HEK293 (cell line): ENCODE measurements at regions not wholly inside any gene's neighbourhood (a gene's known extent, or its start where the extent isn't known, plus 50 kb on each side); places are given as distances from the start of the nearest gene placed in this dataset.

Experiments used
- KLF1 ChIP-seq: fragments of 450-650 bp; formaldehyde crosslinking; IDR thresholded peaks from 2 replicates; pipeline ENCODE4 v1.5.1; 2016; ENCODE audit warnings: missing biosample characterization, missing genetic modification characterization
- MYNN ChIP-seq: fragments of 450-650 bp; formaldehyde crosslinking; IDR thresholded peaks from 2 replicates; pipeline ENCODE4 v1.5.1; 2016; ENCODE audit warnings: missing biosample characterization, missing genetic modification characterization, borderline replicate concordance
- OSR2 ChIP-seq: fragments of 450-650 bp; formaldehyde crosslinking; IDR thresholded peaks from 2 replicates; pipeline ENCODE4 v1.5.1; 2016; ENCODE audit warnings: missing biosample characterization, missing genetic modification characterization
- SCRT1 ChIP-seq: fragments of 450-650 bp; formaldehyde crosslinking; IDR thresholded peaks from 2 replicates; pipeline ENCODE4 v1.5.1; 2016; ENCODE audit warnings: missing biosample characterization, missing genetic modification characterization, borderline replicate concordance
- TCF7L2 ChIP-seq: IDR thresholded peaks from 2 replicates; pipeline ENCODE4 v1.6.1; 2011; ENCODE audit warnings: low read depth, mild to moderate bottlenecking, inconsistent platforms, low read length, moderate library complexity, borderline replicate concordance
- TSHZ1 ChIP-seq: fragments of 450-650 bp; formaldehyde crosslinking; IDR thresholded peaks from 2 replicates; pipeline ENCODE4 v1.5.1; 2016; ENCODE audit warnings: missing biosample characterization, missing genetic modification characterization, borderline replicate concordance
- ZBTB20 ChIP-seq: fragments of 450-650 bp; formaldehyde crosslinking; IDR thresholded peaks from 2 replicates; pipeline ENCODE4 v1.5.1; 2016; ENCODE audit warnings: missing biosample characterization, missing genetic modification characterization
- ZBTB26 ChIP-seq: fragments of 450-650 bp; formaldehyde crosslinking; optimal IDR thresholded peaks from 2 replicates; pipeline ENCODE3; 2016; ENCODE audit warnings: missing biosample characterization, mild to moderate bottlenecking, missing genetic modification characterization
- ZEB2 ChIP-seq: fragments of 450-650 bp; formaldehyde crosslinking; IDR thresholded peaks from 2 replicates; pipeline ENCODE4 v1.5.1; 2016; ENCODE audit warnings: missing biosample characterization, missing genetic modification characterization
- ZNF16 ChIP-seq: fragments of 450-650 bp; formaldehyde crosslinking; IDR thresholded peaks from 2 replicates; pipeline ENCODE4 v1.5.1; 2016; ENCODE audit warnings: low read depth, missing biosample characterization, missing genetic modification characterization
- ZNF266 ChIP-seq: fragments of 450-650 bp; formaldehyde crosslinking; IDR thresholded peaks from 2 replicates; pipeline ENCODE4 v1.5.1; 2016; ENCODE audit warnings: missing biosample characterization, missing genetic modification characterization, low read depth
- ZNF404 ChIP-seq: fragments of 450-650 bp; formaldehyde crosslinking; IDR thresholded peaks from 2 replicates; pipeline ENCODE4 v1.5.1; 2017; ENCODE audit warnings: missing biosample characterization, missing genetic modification characterization
- ZNF416 ChIP-seq: fragments of 450-650 bp; formaldehyde crosslinking; IDR thresholded peaks from 2 replicates; pipeline ENCODE4 v1.5.1; 2016; ENCODE audit warnings: missing biosample characterization, missing genetic modification characterization
- ZNF530 ChIP-seq: fragments of 450-650 bp; formaldehyde crosslinking; IDR thresholded peaks from 2 replicates; pipeline ENCODE4 v1.5.1; 2016; ENCODE audit warnings: low read depth, missing biosample characterization, missing genetic modification characterization
- ZNF623 ChIP-seq: fragments of 450-650 bp; formaldehyde crosslinking; IDR thresholded peaks from 2 replicates; pipeline ENCODE4 v1.5.1; 2016; ENCODE audit warnings: missing biosample characterization, missing genetic modification characterization
- ZNF792 ChIP-seq: fragments of 450-650 bp; formaldehyde crosslinking; IDR thresholded peaks from 2 replicates; pipeline ENCODE4 v1.5.1; 2016; ENCODE audit warnings: missing biosample characterization, missing genetic modification characterization
- ZSCAN16 ChIP-seq: fragments of 450-650 bp; formaldehyde crosslinking; IDR thresholded peaks from 2 replicates; pipeline ENCODE4 v1.5.1; 2016; ENCODE audit warnings: missing biosample characterization, missing genetic modification characterization
- ZSCAN18 ChIP-seq: fragments of 450-650 bp; formaldehyde crosslinking; IDR thresholded peaks from 2 replicates; pipeline ENCODE4 v1.5.1; 2016; ENCODE audit warnings: missing biosample characterization, missing genetic modification characterization
- TF ChIP-seq, protein P1 (sequence below): fragments of 450-650 bp; formaldehyde crosslinking; IDR thresholded peaks from 2 replicates; pipeline ENCODE4; 2016; ENCODE audit warnings: missing biosample characterization, missing genetic modification characterization
- TF ChIP-seq, protein P2 (sequence below): fragments of 450-650 bp; formaldehyde crosslinking; IDR thresholded peaks from 2 replicates; pipeline ENCODE4 v1.5.1; 2017; ENCODE audit warnings: missing biosample characterization, missing genetic modification characterization
- TF ChIP-seq, protein P3 (sequence below): fragments of 450-650 bp; formaldehyde crosslinking; IDR thresholded peaks from 2 replicates; pipeline ENCODE4 v1.5.1; 2016; ENCODE audit warnings: missing biosample characterization, missing genetic modification characterization

DNA sequence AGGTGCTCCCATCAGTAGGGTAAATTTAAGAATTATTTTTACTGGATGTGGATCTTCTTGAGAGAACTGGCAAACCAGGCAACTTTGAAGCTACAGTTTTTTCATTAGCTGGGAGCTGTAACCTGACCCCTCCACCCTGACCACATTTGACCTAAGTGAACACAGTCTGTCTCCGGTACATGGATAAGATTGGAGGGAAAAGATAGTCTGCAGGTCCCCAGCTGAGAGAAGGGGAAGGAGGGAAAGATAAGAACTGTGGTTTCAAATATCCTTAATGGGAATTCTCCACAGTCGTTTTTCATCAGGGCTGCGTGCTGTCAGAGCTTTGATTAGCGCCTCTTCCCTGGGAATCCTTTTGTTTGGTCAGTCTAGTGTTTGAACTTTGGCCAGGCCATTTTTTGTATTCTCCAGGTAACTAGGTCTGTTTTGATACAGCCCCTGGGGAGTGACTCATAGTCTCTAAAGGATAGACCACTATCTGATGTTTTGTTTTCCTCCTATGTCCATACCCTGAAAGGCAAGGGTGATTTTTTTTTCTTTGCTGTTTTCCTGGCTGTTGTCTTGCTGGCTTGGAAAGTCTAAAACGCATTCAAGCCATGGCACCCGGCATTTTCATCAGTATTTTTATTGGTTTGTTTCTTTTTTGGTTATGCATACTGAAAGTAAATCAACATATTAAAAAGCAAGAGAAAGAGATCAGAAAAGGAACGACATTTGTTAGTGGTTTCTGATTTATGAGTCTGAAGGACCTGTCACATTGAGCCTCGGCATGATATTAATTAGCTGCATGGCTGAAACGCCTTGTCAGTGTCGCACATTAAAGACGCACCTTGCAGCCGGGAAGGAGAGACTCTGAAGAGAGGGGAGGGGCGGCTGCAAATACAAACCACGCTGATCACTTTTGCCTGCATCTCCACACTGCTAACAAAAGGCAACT, 183.4 kb upstream of the FN1 start (continued):
- TF ChIP-seq, protein P1, sequence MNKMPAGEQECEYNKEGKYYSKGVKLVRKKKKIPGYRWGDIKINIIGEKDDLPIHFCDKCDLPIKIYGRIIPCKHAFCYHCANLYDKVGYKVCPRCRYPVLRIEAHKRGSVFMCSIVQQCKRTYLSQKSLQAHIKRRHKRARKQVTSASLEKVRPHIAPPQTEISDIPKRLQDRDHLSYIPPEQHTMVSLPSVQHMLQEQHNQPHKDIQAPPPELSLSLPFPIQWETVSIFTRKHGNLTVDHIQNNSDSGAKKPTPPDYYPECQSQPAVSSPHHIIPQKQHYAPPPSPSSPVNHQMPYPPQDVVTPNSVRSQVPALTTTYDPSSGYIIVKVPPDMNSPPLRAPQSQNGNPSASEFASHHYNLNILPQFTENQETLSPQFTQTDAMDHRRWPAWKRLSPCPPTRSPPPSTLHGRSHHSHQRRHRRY (tag by site-specific recombination): no peak
- TF ChIP-seq, protein P2, sequence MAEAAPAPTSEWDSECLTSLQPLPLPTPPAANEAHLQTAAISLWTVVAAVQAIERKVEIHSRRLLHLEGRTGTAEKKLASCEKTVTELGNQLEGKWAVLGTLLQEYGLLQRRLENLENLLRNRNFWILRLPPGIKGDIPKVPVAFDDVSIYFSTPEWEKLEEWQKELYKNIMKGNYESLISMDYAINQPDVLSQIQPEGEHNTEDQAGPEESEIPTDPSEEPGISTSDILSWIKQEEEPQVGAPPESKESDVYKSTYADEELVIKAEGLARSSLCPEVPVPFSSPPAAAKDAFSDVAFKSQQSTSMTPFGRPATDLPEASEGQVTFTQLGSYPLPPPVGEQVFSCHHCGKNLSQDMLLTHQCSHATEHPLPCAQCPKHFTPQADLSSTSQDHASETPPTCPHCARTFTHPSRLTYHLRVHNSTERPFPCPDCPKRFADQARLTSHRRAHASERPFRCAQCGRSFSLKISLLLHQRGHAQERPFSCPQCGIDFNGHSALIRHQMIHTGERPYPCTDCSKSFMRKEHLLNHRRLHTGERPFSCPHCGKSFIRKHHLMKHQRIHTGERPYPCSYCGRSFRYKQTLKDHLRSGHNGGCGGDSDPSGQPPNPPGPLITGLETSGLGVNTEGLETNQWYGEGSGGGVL (tag by site-specific recombination): peak; percentile 56
- TF ChIP-seq ZNF416 (tag by site-specific recombination) (no peak), ZNF16 (tag by site-specific recombination) (no peak), TCF7L2 (peak; percentile 88), ZEB2 (tag by site-specific recombination) (peak; percentile 48; the same call in 1 of the 2 replicates), TSHZ1 (tag by site-specific recombination) (peak; percentile 55; the same call in 1 of the 2 replicates), ZNF623 (tag by site-specific recombination) (no peak), SCRT1 (tag by site-specific recombination) (no peak), ZNF404 (tag by site-specific recombination) (no peak), ZSCAN16 (no peak), ZNF266 (tag by site-specific recombination) (no peak), ZBTB20 (tag by site-specific recombination) (no peak), OSR2 (peak; percentile 82), ZNF530 (tag by site-specific recombination) (no peak), ZNF792 (tag by site-specific recombination) (no peak), ZBTB26 (tag by site-specific recombination) (no peak), ZSCAN18 (tag by site-specific recombination) (no peak), KLF1 (tag by site-specific recombination) (no peak), MYNN (tag by site-specific recombination) (no peak)
- TF ChIP-seq, protein P3, sequence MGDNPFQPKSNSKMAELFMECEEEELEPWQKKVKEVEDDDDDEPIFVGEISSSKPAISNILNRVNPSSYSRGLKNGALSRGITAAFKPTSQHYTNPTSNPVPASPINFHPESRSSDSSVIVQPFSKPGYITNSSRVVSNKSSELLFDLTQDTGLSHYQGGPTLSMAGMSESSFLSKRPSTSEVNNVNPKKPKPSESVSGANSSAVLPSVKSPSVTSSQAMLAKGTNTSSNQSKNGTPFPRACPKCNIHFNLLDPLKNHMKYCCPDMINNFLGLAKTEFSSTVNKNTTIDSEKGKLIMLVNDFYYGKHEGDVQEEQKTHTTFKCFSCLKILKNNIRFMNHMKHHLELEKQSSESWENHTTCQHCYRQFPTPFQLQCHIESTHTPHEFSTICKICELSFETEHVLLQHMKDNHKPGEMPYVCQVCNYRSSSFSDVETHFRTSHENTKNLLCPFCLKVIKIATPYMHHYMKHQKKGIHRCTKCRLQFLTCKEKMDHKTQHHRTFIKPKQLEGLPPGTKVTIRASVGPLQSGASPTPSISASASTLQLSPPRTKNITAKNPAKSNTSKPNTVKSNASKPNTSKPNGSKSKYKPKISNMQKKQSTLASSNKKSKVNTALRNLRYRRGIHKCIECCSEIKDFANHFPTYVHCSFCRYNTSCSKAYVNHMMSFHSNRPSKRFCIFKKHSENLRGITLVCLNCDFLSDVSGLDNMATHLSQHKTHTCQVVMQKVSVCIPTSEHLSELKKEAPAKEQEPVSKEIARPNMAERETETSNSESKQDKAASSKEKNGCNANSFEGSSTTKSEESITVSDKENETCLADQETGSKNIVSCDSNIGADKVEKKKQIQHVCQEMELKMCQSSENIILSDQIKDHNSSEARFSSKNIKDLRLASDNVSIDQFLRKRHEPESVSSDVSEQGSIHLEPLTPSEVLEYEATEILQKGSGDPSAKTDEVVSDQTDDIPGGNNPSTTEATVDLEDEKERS (tag by site-specific recombination): no peak
